ENCODE measurements at regions not wholly inside any gene's neighbourhood (a gene's known extent, or its start where the extent isn't known, plus 50 kb on each side); places are given as distances from the start of the nearest gene placed in this dataset.
"Not testable (repeated sequence)": the region's sequence is repeated elsewhere in the genome, so short reads cannot be mapped to it uniquely, and the experiment has no call there.

DNA sequence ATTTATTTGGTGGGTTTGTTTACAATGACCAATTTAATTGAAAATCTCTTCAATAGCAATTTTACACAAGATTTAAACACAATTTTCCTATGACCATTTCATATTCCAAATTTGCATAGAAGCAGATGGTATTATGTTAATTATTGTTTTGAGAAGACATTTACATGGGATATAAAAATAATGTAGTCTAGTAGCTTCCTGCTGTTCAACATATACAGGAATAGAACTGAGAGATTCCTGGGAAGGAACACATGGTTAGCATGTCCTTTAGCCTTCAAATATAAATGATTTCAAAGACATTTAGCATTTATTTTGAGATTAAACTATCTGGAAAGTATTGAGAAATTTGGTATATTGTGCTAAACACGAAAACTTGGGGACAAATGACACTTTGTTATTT, 129.6 kb downstream of the KCNE4 start:
- no peak for DNase-seq

DNA sequence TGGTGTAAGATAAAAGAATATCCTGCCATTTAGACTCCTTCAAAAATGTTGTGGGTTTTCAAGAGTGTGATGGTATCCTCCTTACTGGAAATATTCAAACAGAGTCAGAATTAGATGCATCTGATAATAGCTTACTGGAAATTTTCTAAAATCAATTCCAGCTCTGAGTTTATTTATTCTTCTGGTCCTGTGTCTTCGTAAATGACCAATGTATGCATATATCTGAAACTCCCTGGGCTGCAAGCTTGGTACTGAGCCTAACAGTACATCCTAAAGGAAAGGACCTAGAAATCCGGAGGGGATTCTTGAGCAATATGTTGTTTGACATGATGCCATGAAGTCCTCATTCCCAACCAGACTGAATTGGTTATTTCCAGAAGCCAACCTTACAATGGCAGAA, 130.4 kb downstream of the KCNE4 start:
- no peak for DNase-seq

DNA sequence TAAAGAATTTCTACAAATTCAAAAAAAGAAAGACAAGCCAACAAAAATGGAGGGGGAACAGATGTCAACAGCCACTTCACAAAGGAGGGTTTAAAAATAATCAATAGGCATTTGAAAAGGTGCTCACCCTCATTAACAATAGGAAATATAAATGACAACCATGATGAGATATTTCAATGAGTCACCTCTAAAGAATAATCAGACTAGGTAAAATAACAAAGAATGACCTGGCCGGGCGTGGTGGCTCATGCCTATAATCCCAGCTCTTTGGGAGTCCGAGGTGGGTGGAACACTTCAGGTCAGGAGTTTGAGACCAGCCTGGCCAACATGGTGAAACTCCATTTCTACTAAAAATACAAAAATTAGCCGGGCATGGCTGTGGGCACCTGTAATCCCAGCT, 133.6 kb downstream of the KCNE4 start:
- no peak for DNase-seq

DNA sequence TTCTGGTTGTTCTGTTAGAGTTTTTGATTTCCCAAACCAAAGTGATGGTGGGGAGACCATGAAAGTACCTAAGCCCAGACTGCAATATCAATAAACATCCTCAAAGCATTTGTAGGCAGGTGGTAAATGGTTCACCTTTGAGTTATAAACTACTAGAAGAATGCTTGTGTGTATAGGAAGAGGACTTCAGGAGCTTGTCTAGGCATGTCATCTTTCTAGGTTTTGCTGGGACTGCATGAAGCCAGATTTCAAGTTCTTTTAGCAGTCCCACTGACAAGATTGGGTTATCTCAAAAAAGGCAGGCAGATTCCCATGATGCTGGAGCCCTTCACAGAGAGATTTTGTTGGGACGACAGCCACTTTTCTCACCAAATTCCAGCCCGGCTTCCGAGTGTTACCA, 135.3 kb downstream of the KCNE4 start:
- no peak for DNase-seq

DNA sequence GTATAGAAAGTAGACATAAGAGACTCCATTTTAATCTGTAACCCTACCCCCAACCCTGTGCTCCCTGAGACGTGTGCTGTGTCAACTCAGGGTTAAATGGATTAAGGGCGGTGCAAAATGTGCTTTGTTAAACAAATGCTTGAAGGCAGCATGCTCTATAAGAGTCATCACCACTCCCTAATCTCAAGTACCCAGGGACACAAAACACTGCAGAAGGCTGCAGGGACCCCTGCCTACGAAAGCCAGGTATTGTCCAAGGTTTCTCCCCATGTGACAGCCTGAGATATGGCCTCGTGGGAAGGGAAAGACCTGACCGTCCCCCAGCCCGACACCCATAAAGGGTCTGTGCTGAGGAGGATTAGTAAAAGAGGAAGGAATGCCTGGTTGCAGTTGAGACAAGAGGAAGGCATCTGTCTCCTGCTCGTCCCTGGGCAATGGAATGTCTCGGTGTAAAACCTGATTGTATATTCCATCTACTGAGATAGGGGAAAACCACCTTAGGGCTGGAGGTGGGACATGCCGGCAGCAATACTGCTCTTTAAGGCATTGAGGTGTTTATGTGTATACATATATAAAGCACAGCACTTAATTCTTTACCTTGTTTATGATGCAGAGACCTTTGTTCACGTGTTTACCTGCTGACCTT, 138.7 kb downstream of the KCNE4 start:
- not testable (repeated sequence) for DNase-seq

DNA sequence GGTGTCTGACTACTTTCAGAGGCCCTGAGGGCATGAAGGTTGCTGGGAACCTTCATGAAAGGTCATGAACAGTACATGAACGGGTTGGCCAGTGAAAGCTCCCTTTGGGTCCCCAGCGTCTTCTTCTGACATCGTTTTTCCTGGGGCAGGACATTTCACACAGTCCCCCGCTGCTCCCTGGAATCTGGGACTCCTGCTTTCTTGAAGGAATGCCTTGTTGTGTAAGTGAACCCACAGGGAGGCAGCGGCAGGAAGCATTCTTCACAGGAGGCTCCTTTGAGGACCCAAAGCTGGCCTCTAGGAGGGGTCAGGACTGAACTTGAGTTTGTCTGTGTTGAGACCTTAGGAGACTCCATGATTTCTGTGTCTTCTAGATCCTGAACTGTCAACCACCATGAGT, 144.3 kb downstream of the KCNE4 start:
- DNase-seq, result no peak

DNA sequence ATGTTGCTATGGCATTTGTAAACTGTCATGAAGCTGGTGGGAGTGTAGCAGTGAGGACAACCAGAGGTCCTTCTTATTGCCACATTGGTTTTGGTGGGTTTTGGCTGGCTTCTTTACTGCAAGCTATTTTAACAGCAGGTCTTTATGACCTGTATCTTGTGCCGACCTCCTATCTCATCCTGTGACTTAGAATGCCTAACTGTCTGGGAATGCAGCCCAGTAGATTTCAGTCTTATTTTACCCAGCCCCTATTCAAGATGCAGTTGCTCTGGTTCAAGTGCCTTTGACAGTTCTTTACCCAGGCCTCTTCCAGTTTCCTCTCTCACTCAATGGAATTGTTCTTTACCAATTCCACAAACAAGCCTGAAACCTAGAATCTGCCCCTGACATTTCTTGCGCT, 145.1 kb downstream of the KCNE4 start:
- no peak for DNase-seq

DNA sequence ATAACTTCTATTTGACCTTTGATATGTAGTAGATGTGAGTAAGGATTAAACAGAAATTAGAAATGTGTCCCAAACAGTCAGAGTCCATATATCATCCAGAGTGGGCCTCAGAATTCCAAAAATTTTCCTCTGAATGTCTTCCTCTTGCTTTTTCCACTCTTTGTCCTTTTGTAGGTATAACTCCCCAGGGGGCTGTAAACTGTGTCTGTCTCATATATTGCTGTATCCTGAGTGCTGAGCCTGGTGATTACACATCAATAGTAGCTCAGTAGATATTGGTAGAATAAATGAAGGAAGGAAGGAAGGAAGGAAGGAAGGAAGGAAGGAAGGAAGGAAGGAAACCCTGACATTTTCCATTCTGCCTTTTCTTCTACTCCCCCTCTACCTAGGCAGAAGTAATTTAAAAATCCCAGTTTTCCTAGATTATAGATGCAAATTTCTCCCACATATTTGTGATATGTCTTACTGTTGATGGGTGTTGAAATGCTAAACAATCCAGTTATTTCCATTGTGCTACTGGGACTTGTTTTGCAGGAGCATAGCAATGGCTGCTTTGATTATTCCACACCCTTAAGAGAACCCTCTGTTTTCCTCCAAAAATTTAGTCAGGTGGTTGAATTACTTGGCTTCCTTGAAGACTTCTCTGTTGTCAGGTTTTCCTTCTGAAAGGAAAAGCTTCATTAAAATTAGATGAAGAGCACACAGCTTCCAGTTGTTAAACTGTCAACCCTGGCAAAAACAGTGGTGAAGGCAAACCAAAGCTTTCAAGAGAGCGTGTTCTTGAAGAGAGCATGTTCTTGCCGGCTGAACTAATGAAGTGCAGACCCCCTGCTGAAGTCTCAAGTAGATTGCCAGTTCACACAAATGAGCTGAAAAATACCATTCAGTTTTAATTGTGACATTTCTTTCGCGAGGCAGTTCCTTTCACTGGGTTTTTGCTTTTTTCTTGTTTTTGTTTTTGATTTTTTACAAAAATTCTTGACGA, 147.8 kb downstream of the KCNE4 start:
- no peak for DNase-seq

DNA sequence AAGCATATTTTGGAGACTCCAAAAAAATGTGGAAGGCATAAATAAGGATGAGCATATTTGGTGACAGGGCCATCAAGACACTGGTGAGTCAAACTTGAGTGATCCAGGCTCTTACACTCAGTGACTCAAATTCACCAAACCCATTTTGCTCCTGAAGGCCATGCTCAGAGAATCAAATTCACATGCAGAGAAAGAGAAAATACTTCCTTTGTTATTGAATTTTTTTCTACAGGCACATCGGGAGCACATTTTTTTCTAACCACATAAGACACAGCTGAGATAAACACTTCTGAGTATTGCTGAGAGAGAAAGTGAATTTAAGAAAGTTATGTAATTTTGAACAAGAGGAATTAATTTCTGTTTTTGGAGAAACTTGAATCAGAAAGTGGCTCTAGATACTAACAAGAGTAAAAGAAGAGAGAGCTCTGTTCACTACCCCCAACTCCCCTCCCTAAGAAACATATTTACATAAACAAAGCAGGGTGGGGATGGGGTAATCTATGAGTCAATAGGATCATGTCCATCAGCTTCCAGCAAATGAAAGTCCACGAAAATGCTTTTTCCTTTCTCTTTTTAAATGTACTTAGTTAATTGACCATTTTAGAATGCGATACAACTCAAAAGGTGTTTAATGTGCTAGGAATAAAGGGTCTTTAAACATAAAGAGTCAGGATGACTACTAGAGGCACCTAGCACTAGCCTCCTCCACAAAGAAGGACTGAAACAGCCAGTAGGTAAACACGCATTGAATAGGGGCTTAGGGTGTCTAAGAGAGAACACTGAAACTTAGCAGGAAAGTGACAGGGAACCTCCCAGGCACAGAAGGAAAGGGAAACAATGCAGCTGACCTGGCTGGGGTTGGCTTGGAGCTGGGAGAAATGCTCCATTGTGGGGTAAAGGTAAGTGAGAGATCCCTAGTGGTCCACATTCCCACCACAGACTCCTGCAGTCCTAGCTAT, 152.3 kb downstream of the KCNE4 start:
- no peak for DNase-seq

DNA sequence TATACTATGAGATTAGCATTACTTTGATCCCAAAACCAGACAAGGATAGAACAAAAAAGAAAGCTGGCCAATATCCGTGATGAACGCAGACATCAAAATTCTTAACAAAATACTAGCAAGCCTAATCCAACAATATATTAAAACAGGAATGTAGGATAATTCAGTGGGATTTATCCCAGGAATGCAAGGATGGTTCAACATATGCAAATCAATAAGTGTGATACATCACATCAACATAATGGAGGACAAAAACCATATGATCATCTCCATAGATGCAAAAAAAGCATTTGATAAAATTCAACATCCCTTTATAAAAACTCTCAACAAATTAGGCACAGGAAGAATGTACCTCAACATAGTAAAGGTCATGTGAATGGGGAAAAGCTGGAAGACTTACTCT, 158.5 kb downstream of the KCNE4 start:
- no peak for DNase-seq

DNA sequence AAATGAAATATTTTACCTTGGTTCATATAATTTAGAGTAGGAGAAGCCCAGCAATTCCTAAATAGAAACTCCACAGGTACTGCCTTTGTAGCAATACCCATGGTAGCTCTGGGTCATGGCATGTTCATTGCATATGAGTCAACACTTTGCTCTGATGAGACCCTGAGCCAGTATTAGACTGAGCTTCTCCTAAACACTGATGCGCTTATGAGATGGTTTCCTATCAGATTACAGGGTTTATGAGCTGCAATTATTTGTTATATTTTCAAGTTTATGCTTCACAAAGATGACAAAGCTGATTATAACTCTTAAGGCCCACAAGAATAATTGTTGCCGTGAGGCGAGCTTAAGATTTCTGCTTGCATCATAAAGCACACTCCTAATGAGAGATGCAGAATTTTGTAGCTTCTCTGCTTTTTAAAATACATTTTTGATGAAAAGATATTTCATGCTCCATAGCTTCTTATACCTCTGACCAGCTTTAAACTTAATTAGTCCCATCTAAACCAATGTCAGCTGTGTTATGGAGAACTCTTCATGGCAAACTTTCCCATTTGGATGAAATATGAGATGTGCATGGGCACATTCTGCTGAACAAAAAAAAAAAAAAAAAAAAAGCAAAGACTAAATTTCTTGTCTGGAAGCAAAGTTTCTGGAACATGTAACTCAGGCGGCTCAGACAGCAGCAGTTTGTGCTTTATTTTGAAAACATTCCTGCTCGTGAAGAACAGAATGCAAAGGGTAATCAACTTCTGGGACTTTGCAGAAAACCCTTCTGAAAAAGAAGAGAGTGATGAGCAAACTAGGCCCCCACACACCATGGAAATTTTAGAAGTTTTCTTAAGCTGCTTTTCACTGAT, 162.6 kb downstream of the KCNE4 start:
- DNase-seq, result no peak

DNA sequence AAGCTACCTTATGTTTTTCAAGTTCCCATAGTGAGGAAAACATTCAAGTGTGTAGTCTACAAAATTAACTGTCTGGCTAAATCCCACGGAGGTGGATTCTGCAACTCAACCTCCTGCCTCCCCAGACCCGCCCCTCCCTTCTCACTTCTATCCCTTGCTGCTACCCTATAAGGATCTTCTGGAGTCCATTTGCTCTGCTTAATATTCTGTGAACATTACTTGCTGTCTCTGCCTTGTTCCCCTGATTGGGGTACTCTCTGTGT, 163.2 kb downstream of the KCNE4 start:
- no peak for DNase-seq

DNA sequence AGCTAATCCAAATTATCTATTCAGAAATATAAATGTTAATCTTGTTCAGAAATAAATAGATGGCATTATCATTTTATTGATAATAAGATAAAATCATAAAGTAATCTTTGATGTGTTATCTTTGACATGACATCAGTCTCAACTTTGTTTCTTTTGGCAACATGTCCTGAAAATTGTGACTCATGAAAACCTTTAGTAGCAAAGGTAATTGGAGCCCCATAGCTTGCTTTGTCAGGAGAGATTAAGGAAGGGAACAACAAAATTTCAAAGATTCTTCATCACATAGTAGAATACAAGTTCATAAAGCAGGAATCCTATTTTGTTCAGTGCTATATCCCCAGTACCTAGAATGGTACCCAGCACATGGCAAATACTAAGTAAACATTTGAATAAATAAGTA, 165.4 kb downstream of the KCNE4 start:
- no peak for DNase-seq

DNA sequence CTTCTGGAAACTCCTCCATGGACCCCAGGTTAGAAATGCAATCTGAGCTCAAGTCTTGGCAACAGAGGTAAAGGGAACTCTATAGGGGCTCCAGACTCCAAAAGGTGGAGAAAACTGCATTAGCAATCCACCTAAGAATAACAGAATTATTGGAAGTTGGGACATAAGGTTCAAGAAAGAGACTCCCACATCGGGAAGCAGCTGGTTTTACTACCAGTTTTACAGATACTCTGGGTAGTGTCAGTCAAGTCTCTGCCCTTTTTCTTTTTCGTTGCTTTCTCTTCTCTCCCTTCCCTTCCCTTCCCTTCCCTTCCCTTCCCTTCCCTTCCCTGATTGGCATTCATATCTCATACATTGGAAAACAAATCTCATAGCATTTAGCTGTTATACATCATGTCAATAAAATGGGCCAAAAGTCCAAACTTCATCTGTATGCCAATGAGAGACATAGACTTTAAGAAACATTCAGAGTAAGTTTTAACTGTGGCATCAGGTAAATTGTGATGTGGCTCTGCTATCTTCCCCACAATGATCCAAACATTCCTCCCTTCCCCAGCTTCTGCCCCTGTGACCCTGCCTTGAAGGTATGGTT, 166.7 kb downstream of the KCNE4 start:
- no peak for DNase-seq

DNA sequence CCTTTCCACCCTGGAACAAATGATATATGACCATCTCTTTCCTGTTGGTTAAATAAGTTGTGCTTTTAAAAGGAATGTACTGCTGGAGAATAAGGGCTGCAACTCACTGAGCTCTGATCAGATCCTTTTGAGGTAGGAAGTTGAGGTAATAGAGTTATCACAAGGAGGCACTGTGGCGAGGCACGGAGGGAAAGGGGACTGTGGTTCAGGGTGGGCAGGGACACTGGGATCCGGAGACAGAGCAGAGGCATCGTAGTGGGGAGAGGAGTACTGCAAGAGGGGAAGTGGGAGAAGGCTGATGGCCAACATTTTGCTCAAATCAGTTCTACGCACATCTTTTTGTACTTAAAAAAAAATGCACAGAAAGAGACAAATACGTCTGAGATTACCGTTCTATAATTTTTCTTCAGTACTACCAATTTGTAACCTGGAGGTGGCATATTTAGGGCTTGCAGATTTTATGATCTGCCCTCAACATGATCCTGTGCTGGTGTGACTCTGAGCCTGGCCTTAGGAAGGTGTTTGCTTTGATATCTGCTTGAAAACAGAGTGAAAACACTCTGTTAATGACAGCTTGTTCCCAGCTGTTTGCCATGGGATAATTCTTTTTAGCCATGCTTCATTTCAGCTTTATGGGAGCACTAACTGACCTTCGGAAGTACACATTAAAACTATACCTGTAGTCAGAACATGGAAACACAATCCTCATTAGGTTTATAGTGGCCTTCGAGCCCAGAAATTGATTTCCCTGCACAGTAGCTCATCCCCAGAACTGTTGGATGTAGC, 168.1 kb downstream of the KCNE4 start:
- DNase-seq, result no peak

DNA sequence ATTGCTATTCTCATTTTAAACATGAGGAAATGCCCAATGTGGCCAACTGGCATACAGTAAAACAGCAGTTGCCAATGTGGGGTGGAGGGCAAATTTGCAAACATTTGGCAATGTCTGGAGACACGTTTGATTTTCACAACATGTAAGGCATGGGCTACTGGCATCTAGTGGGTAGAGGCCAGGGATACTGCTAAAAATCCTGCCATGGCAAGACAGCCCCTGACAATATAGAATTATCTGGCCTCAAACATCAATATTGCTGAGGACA, 168.6 kb downstream of the KCNE4 start:
- DNase-seq, result no peak

DNA sequence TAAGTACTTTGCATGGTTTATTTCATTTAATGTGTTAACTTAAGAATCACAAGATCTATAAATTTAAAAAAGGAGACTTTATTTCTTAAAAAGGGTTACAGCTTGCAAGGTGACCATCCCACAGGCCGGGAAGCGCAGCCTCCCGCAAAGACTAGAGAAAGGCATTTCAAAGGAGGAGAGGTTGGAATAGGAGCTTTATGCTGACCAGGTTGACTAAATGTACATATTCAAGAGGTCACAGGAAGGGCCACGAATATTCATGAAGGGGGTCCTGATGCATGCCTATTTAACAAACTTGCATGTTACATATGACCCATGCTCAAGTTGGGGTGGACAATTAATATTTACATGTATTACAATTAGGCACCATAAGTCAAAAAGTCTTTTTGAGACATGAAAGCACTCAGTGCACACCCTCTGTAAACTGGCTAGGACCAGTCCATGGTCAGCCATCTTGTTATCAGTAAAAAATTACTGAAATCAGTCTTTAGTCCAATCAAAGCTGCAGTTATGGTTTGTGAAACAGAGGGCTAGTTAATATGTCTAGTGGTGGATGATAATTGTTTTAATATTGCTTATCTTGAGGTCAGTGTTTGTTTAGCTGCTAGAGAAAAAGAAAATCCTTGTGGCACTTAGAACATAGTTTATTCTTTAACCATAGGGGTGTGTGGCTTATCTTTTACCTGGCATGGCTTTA, 169.3 kb downstream of the KCNE4 start:
- no peak for DNase-seq

DNA sequence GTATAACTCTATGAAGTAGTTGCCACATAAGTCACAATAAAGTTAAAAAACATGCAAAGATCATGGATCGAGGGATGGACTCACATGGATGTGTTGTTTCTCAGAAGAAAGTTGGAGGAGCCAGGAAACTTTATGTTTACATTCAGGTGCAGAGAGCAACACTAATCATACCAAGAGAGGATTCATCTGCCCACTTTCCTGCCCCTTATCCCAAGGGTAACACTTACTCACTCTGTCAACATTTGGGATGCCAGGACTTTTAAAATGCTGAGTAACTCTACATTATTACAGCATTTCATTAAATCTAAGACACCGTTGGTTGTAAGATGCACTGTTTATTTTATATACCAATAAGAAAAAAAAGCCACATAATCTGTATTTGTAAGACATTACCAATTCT, 170.4 kb downstream of the KCNE4 start:
- DNase-seq, result no peak

DNA sequence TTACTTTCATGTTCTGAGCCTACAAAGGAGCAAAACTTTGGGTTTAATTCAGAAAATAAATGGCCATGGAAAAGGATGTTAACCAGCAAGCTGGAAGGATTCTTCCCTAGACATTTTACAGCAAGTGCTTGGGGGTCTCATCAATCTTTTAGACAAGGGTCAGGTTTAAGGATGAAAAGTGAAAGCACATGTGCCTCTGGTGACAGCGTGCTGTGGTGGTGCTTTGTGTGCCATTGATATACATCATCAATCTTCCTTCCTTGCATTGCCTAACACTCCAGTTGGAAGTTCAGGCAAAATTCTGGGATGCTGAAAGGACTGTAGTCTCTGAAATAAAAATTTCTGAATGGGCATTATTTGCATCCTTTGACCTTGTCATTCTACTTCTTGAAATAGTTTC, 171.2 kb downstream of the KCNE4 start:
- DNase-seq, result no peak

DNA sequence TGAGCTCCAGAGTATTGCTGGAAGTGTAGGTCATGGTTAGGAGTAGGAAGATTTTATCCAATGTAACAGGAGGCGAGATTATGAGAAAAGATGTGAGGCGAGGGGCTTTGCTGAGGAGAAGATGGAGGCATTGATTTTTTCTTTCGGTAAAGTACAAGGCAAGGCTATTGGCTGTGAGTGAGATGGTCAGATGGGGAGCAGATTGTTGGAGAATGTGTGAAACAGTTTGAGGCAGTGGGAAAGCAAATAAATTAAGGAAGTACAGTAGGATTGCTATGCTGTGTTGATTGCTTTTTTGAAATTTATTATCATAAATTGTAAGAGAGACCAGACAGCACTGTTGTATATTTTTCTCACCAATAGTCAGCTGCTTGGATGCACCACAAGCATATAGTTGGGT, 173.3 kb downstream of the KCNE4 start:
- no peak for DNase-seq

DNA sequence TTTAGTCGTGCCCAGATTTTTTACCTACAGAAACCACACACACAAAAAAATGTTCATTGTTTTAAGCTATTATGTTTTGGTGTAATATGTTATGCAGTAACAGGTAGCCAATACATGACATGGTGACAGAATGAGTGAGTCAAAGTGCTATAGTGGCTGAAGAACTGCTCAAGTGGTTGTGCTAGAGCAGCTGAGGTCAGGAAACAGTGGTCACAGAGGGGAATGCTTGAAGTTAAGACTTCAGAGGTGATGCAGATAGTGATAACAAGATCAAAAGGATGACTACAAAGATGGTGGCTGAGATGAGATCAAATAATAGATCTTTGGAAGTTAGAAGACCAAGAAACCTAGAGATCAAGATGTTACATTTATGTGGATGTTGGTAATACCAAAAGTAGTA, 174.3 kb downstream of the KCNE4 start:
- no peak for DNase-seq

Measured in NCI-H1092 treated with DMSO at 0.1 percent for 48 hours (cell line).